Skeletal muscle satellite cell (primary cell): ENCODE measurements at regions not wholly inside any gene's neighbourhood (a gene's known extent, or its start where the extent isn't known, plus 50 kb on each side); places are given as distances from the start of the nearest gene placed in this dataset.
A peak's percentile ranks its signal among the peaks of the same experiment; 100 is the strongest.

Experiments
- H3K27me3 ChIP-seq: 2 replicates; pipeline ENCODE4 v1.7.0; 2013; ENCODE audit warnings: low read length; ENCODE audit not compliant: control insufficient read depth, insufficient read depth
- H3K36me3 ChIP-seq: 2 replicates; pipeline ENCODE4 v1.7.0; 2013; ENCODE audit warnings: mild to moderate bottlenecking, control low read depth, low read length; ENCODE audit not compliant: insufficient read depth
- H3K4me1 ChIP-seq: 2 replicates; pipeline ENCODE4 v1.7.0; 2013; ENCODE audit warnings: low read length; ENCODE audit not compliant: control insufficient read depth, insufficient read depth
- H3K4me2 ChIP-seq: 2 replicates; pipeline ENCODE4 v1.7.0; 2013; ENCODE audit warnings: mild to moderate bottlenecking, low read length
- H3K4me3 ChIP-seq: 2 replicates; pipeline ENCODE4 v1.7.0; 2013; ENCODE audit warnings: low read length
- H3K9ac ChIP-seq: 2 replicates; pipeline ENCODE4 v1.7.0; 2013; ENCODE audit warnings: mild to moderate bottlenecking, low read depth, low read length, moderate library complexity
- H3K9me3 ChIP-seq: replicated peaks from 2 replicates; pipeline ENCODE4 v1.7.0; 2013; ENCODE audit warnings: mild to moderate bottlenecking, control low read depth, low read length

GRCh38 chr9:88812938-88813637 is 178.2 kb upstream of the S1PR3 start:
- Histone ChIP-seq H3K36me3 (no peaks in the 10 kb centered on the region), H3K9me3 (no peaks in the 10 kb centered on the region), H3K9ac (no peak overlapping the region), H3K4me3 (no peak overlapping the region), H3K4me2 (no peak overlapping the region), H3K27me3 (no peaks in the 10 kb centered on the region), H3K4me1 (peaks cover 44% of the 10 kb centered on the region)

GRCh38 chr9:88813638-88814209 is 177.5 kb upstream of the S1PR3 start:
- Histone ChIP-seq H3K4me3 (no peak overlapping the region), H3K9me3 (no peaks in the 10 kb centered on the region), H3K36me3 (no peaks in the 10 kb centered on the region), H3K4me2 (no peak overlapping the region), H3K4me1 (peaks cover 45% of the 10 kb centered on the region), H3K27me3 (no peaks in the 10 kb centered on the region), H3K9ac (no peak overlapping the region)

GRCh38 chr9:88814577-88814976 is 176.7 kb upstream of the S1PR3 start:
- Histone ChIP-seq H3K4me3 (no peak overlapping the region), H3K27me3 (no peaks in the 10 kb centered on the region), H3K9me3 (no peaks in the 10 kb centered on the region), H3K4me1 (peaks cover 49% of the 10 kb centered on the region), H3K9ac (peak overlapping the region; percentile 31), H3K4me2 (peak overlapping the region; percentile 54), H3K36me3 (no peaks in the 10 kb centered on the region)

GRCh38 chr9:88816141-88816540 is 175.1 kb upstream of the S1PR3 start:
- Histone ChIP-seq H3K36me3 (no peaks in the 10 kb centered on the region), H3K4me2 (no peak overlapping the region), H3K27me3 (no peaks in the 10 kb centered on the region), H3K4me1 (peaks cover 49% of the 10 kb centered on the region), H3K9ac (no peak overlapping the region), H3K4me3 (no peak overlapping the region), H3K9me3 (no peaks in the 10 kb centered on the region)

- Histone ChIP-seq H3K4me2 (no peak overlapping the region), H3K9ac (no peak overlapping the region), H3K36me3 (no peaks in the 10 kb centered on the region), H3K9me3 (no peaks in the 10 kb centered on the region), H3K4me3 (no peak overlapping the region), H3K4me1 (peaks cover 49% of the 10 kb centered on the region), H3K27me3 (no peaks in the 10 kb centered on the region)
Measured at GRCh38 chr9:88816591-88816990, 174.7 kb upstream of the S1PR3 start.

- peaks cover 49% of the 10 kb centered on the region for H3K4me1 ChIP-seq
- no peak overlapping the region for H3K4me2 ChIP-seq
- no peaks in the 10 kb centered on the region for H3K36me3 ChIP-seq
- no peak overlapping the region for H3K4me3 ChIP-seq
- H3K27me3 ChIP-seq = no peaks in the 10 kb centered on the region
- H3K9ac ChIP-seq = no peak overlapping the region
- no peaks in the 10 kb centered on the region for H3K9me3 ChIP-seq
Measured at GRCh38 chr9:88817628-88818027, 173.6 kb upstream of the S1PR3 start.

- peaks cover 45% of the 10 kb centered on the region for H3K4me1 ChIP-seq
- no peak overlapping the region for H3K9ac ChIP-seq
- H3K27me3 ChIP-seq = no peaks in the 10 kb centered on the region
- H3K4me3 ChIP-seq = peak overlapping the region; percentile 16
- no peaks in the 10 kb centered on the region for H3K9me3 ChIP-seq
- no peaks in the 10 kb centered on the region for H3K36me3 ChIP-seq
- H3K4me2 ChIP-seq = peak overlapping the region; percentile 67
Measured at GRCh38 chr9:88818495-88819201, 172.6 kb upstream of the S1PR3 start.

- Histone ChIP-seq H3K27me3 (no peaks in the 10 kb centered on the region), H3K9me3 (no peaks in the 10 kb centered on the region), H3K4me3 (no peak overlapping the region), H3K4me2 (no peak overlapping the region), H3K9ac (no peak overlapping the region), H3K4me1 (peaks cover 37% of the 10 kb centered on the region), H3K36me3 (no peaks in the 10 kb centered on the region)
Measured at GRCh38 chr9:88819476-88819875, 171.8 kb upstream of the S1PR3 start.

- peaks cover 3% of the 10 kb centered on the region for H3K27me3 ChIP-seq
- H3K9me3 ChIP-seq = no peaks in the 10 kb centered on the region
- H3K9ac ChIP-seq = no peak overlapping the region
- H3K4me2 ChIP-seq = no peak overlapping the region
- H3K4me1 ChIP-seq = peaks cover 31% of the 10 kb centered on the region
- no peaks in the 10 kb centered on the region for H3K36me3 ChIP-seq
- H3K4me3 ChIP-seq = no peak overlapping the region
Measured at GRCh38 chr9:88820055-88820454, 171.2 kb upstream of the S1PR3 start.

- Histone ChIP-seq H3K9ac (no peak overlapping the region), H3K4me1 (peaks cover 22% of the 10 kb centered on the region), H3K4me3 (no peak overlapping the region), H3K9me3 (no peaks in the 10 kb centered on the region), H3K27me3 (peaks cover 3% of the 10 kb centered on the region), H3K36me3 (no peaks in the 10 kb centered on the region), H3K4me2 (no peak overlapping the region)
Measured at GRCh38 chr9:88821033-88821745, 170.1 kb upstream of the S1PR3 start.

GRCh38 chr9:88821746-88822106 is 169.5 kb upstream of the S1PR3 start:
- Histone ChIP-seq H3K9me3 (no peaks in the 10 kb centered on the region), H3K27me3 (peaks cover 3% of the 10 kb centered on the region), H3K4me2 (no peak overlapping the region), H3K9ac (no peak overlapping the region), H3K4me3 (no peak overlapping the region), H3K36me3 (no peaks in the 10 kb centered on the region), H3K4me1 (peaks cover 23% of the 10 kb centered on the region)
